OCI-LY1 (cell line): ENCODE measurements at regions not wholly inside any gene's neighbourhood (a gene's known extent, or its start where the extent isn't known, plus 50 kb on each side); places are given as distances from the start of the nearest gene placed in this dataset.

ENCODE experiments used
- H2AFZ ChIP-seq: fragments of 200-600 bp; sonication (generic), shearing (Covaris generic); 2 replicates; pipeline ENCODE4 v1.6.0; 2014; ENCODE audit warnings: antibody characterized with exemption, mild to moderate bottlenecking, low read length
- H3F3A ChIP-seq: fragments of 200-600 bp; sonication (generic), shearing (Covaris generic); 2 replicates; pipeline ENCODE4 v1.6.0; 2014; ENCODE audit warnings: mild to moderate bottlenecking, antibody characterized with exemption, low read length, moderate library complexity; ENCODE audit not compliant: insufficient read depth
- H3K27ac ChIP-seq: fragments of 200-600 bp; sonication (generic); 2 replicates; pipeline ENCODE4 v1.5.1; 2014; ENCODE audit warnings: low read length, mixed run types, mild to moderate bottlenecking, low read depth; ENCODE audit not compliant: poor library complexity, severe bottlenecking
- H3K27me3 ChIP-seq: fragments of 200-600 bp; sonication (generic); 2 replicates; pipeline ENCODE4 v1.6.0; 2014; ENCODE audit warnings: antibody characterized with exemption, mild to moderate bottlenecking, low read length, moderate library complexity; ENCODE audit not compliant: insufficient read depth
- H3K36me3 ChIP-seq: fragments of 200-600 bp; sonication (generic); 2 replicates; pipeline ENCODE4 v1.6.1; 2014; ENCODE audit warnings: mild to moderate bottlenecking, antibody characterized with exemption, low read length, moderate library complexity, mixed read lengths; ENCODE audit not compliant: insufficient read depth
- H3K4me1 ChIP-seq: fragments of 200-600 bp; sonication (generic); 2 replicates; pipeline ENCODE4 v1.5.1; 2014; ENCODE audit warnings: mild to moderate bottlenecking, low read length, moderate library complexity; ENCODE audit not compliant: insufficient read depth, severe bottlenecking
- H3K4me2 ChIP-seq: fragments of 200-600 bp; sonication (generic), shearing (Covaris generic); 2 replicates; pipeline ENCODE4 v1.6.1; 2014; ENCODE audit warnings: low read length
- H3K4me3 ChIP-seq: fragments of 200-600 bp; sonication (generic); 2 replicates; pipeline ENCODE4 v1.5.1; 2014; ENCODE audit warnings: low read length, low read depth, mild to moderate bottlenecking, mixed read lengths; ENCODE audit not compliant: poor library complexity, severe bottlenecking
- H3K79me2 ChIP-seq: fragments of 200-600 bp; shearing (Covaris generic); 2 replicates; pipeline ENCODE4 v1.6.1; 2016; ENCODE audit warnings: mixed run types, low read length, mixed read lengths; ENCODE audit not compliant: insufficient read depth
- H3K9ac ChIP-seq: fragments of 200-600 bp; sonication (generic), shearing (Covaris generic); 2 replicates; pipeline ENCODE4 v1.6.1; 2014; ENCODE audit warnings: mild to moderate bottlenecking, low read length, mixed read lengths
- H3K9me2 ChIP-seq: fragments of 200-600 bp; sonication (generic), shearing (Covaris generic); 2 replicates; pipeline ENCODE4 v1.6.1; 2014; ENCODE audit warnings: low read depth, mild to moderate bottlenecking, low read length, mixed read lengths
- H3K9me3 ChIP-seq: fragments of 200-600 bp; shearing (Covaris generic); 2 replicates; pipeline ENCODE4 v1.6.1; 2014; ENCODE audit warnings: low read length, mixed read lengths
- H4K20me1 ChIP-seq: fragments of 200-600 bp; sonication (generic), shearing (Covaris generic); 2 replicates; pipeline ENCODE4 v1.6.0; 2016; ENCODE audit warnings: mild to moderate bottlenecking, low read length; ENCODE audit not compliant: insufficient read depth
- EZH2 ChIP-seq: fragments of 200-600 bp; sonication (generic), shearing (Covaris generic); IDR thresholded peaks from 2 replicates; pipeline ENCODE4 v1.8.0; 2017; ENCODE audit warnings: borderline replicate concordance, mixed run types, mild to moderate bottlenecking, antibody characterized with exemption, low read length, moderate library complexity, mixed read lengths
- TF ChIP-seq, protein P1 (sequence below): fragments of 200-600 bp; sonication (generic), shearing (Covaris generic); IDR thresholded peaks from 2 replicates; pipeline ENCODE4 v1.5.1; 2017; ENCODE audit warnings: mild to moderate bottlenecking, antibody characterized with exemption, low read length, moderate library complexity, mixed read lengths

DNA sequence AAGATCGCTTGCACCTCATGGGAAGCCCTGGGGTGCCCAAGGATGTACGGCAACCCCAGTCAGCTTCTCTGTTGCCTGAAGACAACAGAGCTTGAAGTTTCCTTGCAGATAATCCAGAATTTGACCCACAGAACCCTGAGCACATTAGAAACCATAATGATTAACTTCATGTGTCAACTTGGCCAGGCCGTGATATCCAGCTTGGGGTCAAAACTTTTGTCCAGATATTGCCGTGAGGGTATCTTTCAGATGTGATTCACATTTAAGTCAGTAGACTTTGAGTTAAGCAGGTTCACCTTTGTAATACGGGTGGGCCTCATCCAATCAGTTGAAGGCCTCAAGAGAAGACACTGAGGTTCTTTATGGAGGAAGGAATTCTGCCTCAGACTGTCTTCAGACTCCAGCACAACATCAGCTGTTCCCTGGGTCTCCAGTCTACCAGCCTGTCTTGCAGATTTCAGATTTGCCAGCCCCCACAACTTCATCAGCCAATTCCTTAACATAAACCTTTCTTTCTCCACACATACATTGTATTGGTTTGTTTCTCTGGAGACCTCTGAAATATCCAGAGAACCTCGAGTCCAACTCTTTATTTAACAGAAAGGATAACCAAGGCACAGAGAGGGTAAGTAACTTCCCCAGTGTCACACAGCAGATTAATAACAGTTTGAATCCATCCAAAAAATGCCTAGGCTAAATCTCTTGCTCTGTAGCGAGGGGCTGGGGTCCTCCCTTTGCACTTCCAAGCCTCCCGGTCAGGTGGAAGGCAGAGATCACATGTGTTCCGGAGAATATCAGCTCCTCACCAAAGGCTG lies 171.1 kb downstream of the SALL1 start:
- no peak for TF ChIP-seq EZH2
- TF ChIP-seq, protein P1, sequence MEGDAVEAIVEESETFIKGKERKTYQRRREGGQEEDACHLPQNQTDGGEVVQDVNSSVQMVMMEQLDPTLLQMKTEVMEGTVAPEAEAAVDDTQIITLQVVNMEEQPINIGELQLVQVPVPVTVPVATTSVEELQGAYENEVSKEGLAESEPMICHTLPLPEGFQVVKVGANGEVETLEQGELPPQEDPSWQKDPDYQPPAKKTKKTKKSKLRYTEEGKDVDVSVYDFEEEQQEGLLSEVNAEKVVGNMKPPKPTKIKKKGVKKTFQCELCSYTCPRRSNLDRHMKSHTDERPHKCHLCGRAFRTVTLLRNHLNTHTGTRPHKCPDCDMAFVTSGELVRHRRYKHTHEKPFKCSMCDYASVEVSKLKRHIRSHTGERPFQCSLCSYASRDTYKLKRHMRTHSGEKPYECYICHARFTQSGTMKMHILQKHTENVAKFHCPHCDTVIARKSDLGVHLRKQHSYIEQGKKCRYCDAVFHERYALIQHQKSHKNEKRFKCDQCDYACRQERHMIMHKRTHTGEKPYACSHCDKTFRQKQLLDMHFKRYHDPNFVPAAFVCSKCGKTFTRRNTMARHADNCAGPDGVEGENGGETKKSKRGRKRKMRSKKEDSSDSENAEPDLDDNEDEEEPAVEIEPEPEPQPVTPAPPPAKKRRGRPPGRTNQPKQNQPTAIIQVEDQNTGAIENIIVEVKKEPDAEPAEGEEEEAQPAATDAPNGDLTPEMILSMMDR, result no peak
- Histone ChIP-seq H3K4me2 (no peak overlapping the region), H3F3A (no peaks in the 10 kb centered on the region), H3K4me3 (no peak overlapping the region), H3K36me3 (no peaks in the 10 kb centered on the region), H3K9me3 (no peaks in the 10 kb centered on the region), H3K27ac (no peak overlapping the region), H3K9me2 (no peaks in the 10 kb centered on the region), H3K9ac (no peak overlapping the region), H3K27me3 (no peaks in the 10 kb centered on the region), H3K4me1 (no peaks in the 10 kb centered on the region), H4K20me1 (no peaks in the 10 kb centered on the region), H2AFZ (no peak overlapping the region), H3K79me2 (no peaks in the 10 kb centered on the region)

DNA sequence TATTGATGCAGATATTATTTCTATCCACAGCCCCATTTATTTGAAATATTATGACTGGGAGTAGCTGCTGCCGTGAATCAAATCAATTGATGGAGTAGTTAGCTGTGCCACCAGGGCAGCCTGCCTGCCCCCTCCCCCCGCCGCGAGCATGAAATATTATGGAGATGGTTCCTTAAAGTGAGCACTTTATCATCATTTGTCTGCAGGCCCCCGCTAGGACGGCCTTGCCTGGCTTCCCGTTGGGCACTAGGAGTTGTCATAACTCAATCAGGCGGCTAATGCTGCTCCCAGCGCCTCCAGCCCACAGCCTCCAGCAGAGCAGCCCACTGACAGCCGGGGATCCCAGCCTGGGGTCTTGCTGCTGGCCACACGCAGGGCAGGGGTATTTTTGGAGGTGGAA lies 173.9 kb downstream of the SALL1 start:
- TF ChIP-seq, protein P1, result no peak
- TF ChIP-seq EZH2, result no peak
- Histone ChIP-seq H3K4me3 (no peak overlapping the region), H3K27me3 (no peaks in the 10 kb centered on the region), H4K20me1 (no peaks in the 10 kb centered on the region), H3K9me2 (no peaks in the 10 kb centered on the region), H3K79me2 (no peaks in the 10 kb centered on the region), H3K36me3 (no peaks in the 10 kb centered on the region), H3K27ac (no peak overlapping the region), H3K9ac (no peak overlapping the region), H2AFZ (no peak overlapping the region), H3K4me2 (no peak overlapping the region), H3K9me3 (no peaks in the 10 kb centered on the region), H3F3A (no peaks in the 10 kb centered on the region), H3K4me1 (no peaks in the 10 kb centered on the region)

DNA sequence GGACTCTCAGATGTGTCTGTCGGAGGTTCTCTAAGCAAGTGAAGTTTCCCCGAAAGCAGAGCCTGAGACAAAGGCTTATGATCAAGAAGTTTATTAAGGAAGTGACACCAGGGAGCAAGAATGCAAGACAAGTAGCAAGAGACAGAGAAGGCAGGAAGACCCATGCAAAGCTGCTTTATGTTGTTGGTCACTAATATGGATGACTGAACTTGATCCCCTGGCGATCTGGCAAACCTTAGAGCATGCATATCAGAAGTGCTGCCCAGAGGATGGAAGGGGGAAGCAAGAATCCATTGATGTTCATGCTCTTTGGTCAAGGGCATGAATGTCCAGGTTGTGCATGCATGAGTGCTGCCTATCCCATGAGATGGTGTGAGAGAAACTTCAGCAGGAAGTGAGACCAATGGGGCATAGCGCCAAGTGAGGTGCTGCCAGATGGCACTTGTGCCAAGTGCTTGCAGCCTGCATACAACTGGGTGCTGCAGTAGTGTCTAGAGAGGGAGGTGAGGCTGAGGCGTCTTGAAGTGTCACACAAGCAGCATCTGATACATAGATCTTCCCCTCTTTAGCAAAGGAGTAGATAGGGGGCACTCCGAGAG lies 176.5 kb downstream of the SALL1 start:
- no peak overlapping the region for H3K4me3 ChIP-seq
- no peaks in the 10 kb centered on the region for H3F3A ChIP-seq
- H4K20me1 ChIP-seq, result no peaks in the 10 kb centered on the region
- no peaks in the 10 kb centered on the region for H3K27me3 ChIP-seq
- TF ChIP-seq EZH2, result no peak
- TF ChIP-seq, protein P1, result no peak
- no peak overlapping the region for H3K9ac ChIP-seq
- no peaks in the 10 kb centered on the region for H3K4me1 ChIP-seq
- H3K79me2 ChIP-seq, result no peaks in the 10 kb centered on the region
- H3K9me3 ChIP-seq, result no peaks in the 10 kb centered on the region
- no peaks in the 10 kb centered on the region for H3K9me2 ChIP-seq
- no peak overlapping the region for H3K4me2 ChIP-seq
- no peak overlapping the region for H3K27ac ChIP-seq
- no peaks in the 10 kb centered on the region for H3K36me3 ChIP-seq
- H2AFZ ChIP-seq, result no peak overlapping the region
